GM12878 (cell line): ENCODE measurements at regions not wholly inside any gene's neighbourhood (a gene's known extent, or its start where the extent isn't known, plus 50 kb on each side); places are given as distances from the start of the nearest gene placed in this dataset.

Experiments
- CHD1 ChIP-seq: IDR thresholded peaks from 2 replicates; pipeline ENCODE4 v1.6.1; 2012; ENCODE audit warnings: low read depth, low read length, improper control_type of control experiment
- CHD2 ChIP-seq: IDR thresholded peaks from 2 replicates; pipeline ENCODE4 v1.6.1; 2011; ENCODE audit warnings: low read depth, low read length, improper control_type of control experiment, borderline replicate concordance
- CREB1 ChIP-seq: IDR thresholded peaks from 2 replicates; pipeline ENCODE4 v1.6.1; 2012; ENCODE audit warnings: low read depth, mild to moderate bottlenecking, inconsistent platforms
- EZH2 ChIP-seq: IDR thresholded peaks from 2 replicates; pipeline ENCODE4 v1.6.1; 2012; ENCODE audit warnings: low read depth, mild to moderate bottlenecking, control low read depth, inconsistent platforms, low read length, borderline replicate concordance; ENCODE audit not compliant: control insufficient read depth
- RFX5 ChIP-seq: IDR thresholded peaks from 2 replicates; pipeline ENCODE4 v1.6.1; 2011; ENCODE audit warnings: low read depth, low read length, improper control_type of control experiment
- WRNIP1 ChIP-seq: IDR thresholded peaks from 2 replicates; pipeline ENCODE4 v1.6.1; 2011; ENCODE audit warnings: low read depth, low read length, improper control_type of control experiment, borderline replicate concordance
- YBX1 ChIP-seq: fragments of 450-650 bp; IDR thresholded peaks from 2 replicates; pipeline ENCODE4 v1.6.1; 2016; ENCODE audit warnings: antibody characterized with exemption
- TF ChIP-seq, protein P1 (sequence below), 3 experiments: IDR thresholded peaks in 2 of 3; conservative IDR thresholded peaks in 1 of 3; 2 replicates each; pipeline ENCODE4 v1.5.1; 2011; ENCODE audit warnings: low read depth in 3 of 3, low read length in 3 of 3, mild to moderate bottlenecking in 3 of 3, control low read depth in 2 of 3, moderate library complexity in 2 of 3, inconsistent platforms in 1 of 3, mixed read lengths in 1 of 3; ENCODE audit not compliant: control insufficient read depth in 2 of 3, insufficient read depth in 1 of 3; ENCODE audit errors: extremely low read depth in 1 of 3
- TF ChIP-seq, protein P2 (sequence below): IDR thresholded peaks from 2 replicates; pipeline ENCODE4 v1.6.1; 2011; ENCODE audit warnings: low read depth, mild to moderate bottlenecking, low read length, moderate library complexity, borderline replicate concordance; ENCODE audit errors: extremely low read depth
- TF ChIP-seq, protein P3 (sequence below): IDR thresholded peaks from 2 replicates; pipeline ENCODE4 v1.6.1; 2011; ENCODE audit warnings: borderline replicate concordance, low read depth, mild to moderate bottlenecking, moderate library complexity, mixed read lengths, low read length; ENCODE audit not compliant: insufficient read depth; ENCODE audit errors: extremely low read length
- TF ChIP-seq, protein P4 (sequence below): fragments of 450-650 bp; IDR thresholded peaks from 2 replicates; pipeline ENCODE4 v1.6.1; 2017; ENCODE audit warnings: mild to moderate bottlenecking, moderate library complexity

DNA sequence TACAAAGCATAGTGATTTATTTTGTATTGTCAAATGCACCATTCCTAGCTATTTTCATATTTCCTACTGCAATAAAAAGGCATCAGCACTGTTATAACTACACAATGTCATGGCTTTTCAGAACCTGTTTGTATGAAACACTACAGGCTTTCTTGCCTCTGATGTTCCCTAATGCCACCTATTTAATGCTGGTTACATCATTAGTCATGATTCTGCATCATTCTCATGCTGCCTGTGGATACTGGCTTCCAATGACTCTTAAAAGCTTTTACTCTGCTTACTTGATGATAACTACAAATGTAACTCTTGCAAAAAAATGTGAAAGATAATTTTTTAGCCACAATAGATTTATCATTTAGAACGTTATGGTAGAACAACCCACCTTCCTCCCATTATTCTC lies 529.4 kb downstream of the HTR7 start:
- TF ChIP-seq, protein P1, sequence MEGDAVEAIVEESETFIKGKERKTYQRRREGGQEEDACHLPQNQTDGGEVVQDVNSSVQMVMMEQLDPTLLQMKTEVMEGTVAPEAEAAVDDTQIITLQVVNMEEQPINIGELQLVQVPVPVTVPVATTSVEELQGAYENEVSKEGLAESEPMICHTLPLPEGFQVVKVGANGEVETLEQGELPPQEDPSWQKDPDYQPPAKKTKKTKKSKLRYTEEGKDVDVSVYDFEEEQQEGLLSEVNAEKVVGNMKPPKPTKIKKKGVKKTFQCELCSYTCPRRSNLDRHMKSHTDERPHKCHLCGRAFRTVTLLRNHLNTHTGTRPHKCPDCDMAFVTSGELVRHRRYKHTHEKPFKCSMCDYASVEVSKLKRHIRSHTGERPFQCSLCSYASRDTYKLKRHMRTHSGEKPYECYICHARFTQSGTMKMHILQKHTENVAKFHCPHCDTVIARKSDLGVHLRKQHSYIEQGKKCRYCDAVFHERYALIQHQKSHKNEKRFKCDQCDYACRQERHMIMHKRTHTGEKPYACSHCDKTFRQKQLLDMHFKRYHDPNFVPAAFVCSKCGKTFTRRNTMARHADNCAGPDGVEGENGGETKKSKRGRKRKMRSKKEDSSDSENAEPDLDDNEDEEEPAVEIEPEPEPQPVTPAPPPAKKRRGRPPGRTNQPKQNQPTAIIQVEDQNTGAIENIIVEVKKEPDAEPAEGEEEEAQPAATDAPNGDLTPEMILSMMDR (IDR thresholded peaks at IDR 0.05 in 2 of 3, conservative IDR thresholded peaks at IDR 0.05 in 1 of 3; ENCODE audit: control insufficient read depth in 2 of 3, extremely low read depth in 1 of 3, insufficient read depth in 1 of 3, low read depth in 3 of 3, low read length in 3 of 3) = no peak
- TF ChIP-seq YBX1 (no peak), WRNIP1 (no peak), EZH2 (no peak), CHD2 (no peak), CREB1 (no peak), RFX5 (no peak), CHD1 (no peak)
- TF ChIP-seq, protein P2, sequence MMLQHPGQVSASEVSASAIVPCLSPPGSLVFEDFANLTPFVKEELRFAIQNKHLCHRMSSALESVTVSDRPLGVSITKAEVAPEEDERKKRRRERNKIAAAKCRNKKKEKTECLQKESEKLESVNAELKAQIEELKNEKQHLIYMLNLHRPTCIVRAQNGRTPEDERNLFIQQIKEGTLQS = no peak
- TF ChIP-seq, protein P3, sequence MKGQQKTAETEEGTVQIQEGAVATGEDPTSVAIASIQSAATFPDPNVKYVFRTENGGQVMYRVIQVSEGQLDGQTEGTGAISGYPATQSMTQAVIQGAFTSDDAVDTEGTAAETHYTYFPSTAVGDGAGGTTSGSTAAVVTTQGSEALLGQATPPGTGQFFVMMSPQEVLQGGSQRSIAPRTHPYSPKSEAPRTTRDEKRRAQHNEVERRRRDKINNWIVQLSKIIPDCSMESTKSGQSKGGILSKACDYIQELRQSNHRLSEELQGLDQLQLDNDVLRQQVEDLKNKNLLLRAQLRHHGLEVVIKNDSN = no peak
- TF ChIP-seq, protein P4, sequence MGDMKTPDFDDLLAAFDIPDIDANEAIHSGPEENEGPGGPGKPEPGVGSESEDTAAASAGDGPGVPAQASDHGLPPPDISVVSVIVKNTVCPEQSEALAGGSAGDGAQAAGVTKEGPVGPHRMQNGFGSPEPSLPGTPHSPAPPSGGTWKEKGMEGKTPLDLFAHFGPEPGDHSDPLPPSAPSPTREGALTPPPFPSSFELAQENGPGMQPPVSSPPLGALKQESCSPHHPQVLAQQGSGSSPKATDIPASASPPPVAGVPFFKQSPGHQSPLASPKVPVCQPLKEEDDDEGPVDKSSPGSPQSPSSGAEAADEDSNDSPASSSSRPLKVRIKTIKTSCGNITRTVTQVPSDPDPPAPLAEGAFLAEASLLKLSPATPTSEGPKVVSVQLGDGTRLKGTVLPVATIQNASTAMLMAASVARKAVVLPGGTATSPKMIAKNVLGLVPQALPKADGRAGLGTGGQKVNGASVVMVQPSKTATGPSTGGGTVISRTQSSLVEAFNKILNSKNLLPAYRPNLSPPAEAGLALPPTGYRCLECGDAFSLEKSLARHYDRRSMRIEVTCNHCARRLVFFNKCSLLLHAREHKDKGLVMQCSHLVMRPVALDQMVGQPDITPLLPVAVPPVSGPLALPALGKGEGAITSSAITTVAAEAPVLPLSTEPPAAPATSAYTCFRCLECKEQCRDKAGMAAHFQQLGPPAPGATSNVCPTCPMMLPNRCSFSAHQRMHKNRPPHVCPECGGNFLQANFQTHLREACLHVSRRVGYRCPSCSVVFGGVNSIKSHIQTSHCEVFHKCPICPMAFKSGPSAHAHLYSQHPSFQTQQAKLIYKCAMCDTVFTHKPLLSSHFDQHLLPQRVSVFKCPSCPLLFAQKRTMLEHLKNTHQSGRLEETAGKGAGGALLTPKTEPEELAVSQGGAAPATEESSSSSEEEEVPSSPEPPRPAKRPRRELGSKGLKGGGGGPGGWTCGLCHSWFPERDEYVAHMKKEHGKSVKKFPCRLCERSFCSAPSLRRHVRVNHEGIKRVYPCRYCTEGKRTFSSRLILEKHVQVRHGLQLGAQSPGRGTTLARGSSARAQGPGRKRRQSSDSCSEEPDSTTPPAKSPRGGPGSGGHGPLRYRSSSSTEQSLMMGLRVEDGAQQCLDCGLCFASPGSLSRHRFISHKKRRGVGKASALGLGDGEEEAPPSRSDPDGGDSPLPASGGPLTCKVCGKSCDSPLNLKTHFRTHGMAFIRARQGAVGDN = no peak
